ENCODE measurements at regions not wholly inside any gene's neighbourhood (a gene's known extent, or its start where the extent isn't known, plus 50 kb on each side); places are given as distances from the start of the nearest gene placed in this dataset.

- TF ChIP-seq, protein P1, sequence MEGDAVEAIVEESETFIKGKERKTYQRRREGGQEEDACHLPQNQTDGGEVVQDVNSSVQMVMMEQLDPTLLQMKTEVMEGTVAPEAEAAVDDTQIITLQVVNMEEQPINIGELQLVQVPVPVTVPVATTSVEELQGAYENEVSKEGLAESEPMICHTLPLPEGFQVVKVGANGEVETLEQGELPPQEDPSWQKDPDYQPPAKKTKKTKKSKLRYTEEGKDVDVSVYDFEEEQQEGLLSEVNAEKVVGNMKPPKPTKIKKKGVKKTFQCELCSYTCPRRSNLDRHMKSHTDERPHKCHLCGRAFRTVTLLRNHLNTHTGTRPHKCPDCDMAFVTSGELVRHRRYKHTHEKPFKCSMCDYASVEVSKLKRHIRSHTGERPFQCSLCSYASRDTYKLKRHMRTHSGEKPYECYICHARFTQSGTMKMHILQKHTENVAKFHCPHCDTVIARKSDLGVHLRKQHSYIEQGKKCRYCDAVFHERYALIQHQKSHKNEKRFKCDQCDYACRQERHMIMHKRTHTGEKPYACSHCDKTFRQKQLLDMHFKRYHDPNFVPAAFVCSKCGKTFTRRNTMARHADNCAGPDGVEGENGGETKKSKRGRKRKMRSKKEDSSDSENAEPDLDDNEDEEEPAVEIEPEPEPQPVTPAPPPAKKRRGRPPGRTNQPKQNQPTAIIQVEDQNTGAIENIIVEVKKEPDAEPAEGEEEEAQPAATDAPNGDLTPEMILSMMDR (tag by site-specific recombination; IDR thresholded peaks at IDR 0.05), result no peak
- TF ChIP-seq ZNF274 (IDR thresholded peaks at IDR 0.05; ENCODE audit: low read length) (no peak), ZNF274 (tag by site-specific recombination; IDR thresholded peaks at IDR 0.05; ENCODE audit: borderline replicate concordance) (no peak), ZNF521 (tag by site-specific recombination; IDR thresholded peaks at IDR 0.05) (no peak), ZNF341 (tag by site-specific recombination; IDR thresholded peaks at IDR 0.05; ENCODE audit: low read depth) (no peak)
- TF ChIP-seq, protein P2, sequence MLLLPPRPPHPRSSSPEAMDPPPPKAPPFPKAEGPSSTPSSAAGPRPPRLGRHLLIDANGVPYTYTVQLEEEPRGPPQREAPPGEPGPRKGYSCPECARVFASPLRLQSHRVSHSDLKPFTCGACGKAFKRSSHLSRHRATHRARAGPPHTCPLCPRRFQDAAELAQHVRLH (tag by site-specific recombination; IDR thresholded peaks at IDR 0.05), result no peak
Measured at GRCh38 chr4:149065753-149066152, 623.5 kb upstream of the NR3C2 start.
